ENCODE measurements at regions not wholly inside any gene's neighbourhood (a gene's known extent, or its start where the extent isn't known, plus 50 kb on each side); places are given as distances from the start of the nearest gene placed in this dataset.

GRCh38 chr4:123557857-123558536 lies 161.4 kb downstream of the SPRY1 start:
- no peak for TF ChIP-seq ZFX (IDR thresholded peaks at IDR 0.05)
- TF ChIP-seq, protein P1, sequence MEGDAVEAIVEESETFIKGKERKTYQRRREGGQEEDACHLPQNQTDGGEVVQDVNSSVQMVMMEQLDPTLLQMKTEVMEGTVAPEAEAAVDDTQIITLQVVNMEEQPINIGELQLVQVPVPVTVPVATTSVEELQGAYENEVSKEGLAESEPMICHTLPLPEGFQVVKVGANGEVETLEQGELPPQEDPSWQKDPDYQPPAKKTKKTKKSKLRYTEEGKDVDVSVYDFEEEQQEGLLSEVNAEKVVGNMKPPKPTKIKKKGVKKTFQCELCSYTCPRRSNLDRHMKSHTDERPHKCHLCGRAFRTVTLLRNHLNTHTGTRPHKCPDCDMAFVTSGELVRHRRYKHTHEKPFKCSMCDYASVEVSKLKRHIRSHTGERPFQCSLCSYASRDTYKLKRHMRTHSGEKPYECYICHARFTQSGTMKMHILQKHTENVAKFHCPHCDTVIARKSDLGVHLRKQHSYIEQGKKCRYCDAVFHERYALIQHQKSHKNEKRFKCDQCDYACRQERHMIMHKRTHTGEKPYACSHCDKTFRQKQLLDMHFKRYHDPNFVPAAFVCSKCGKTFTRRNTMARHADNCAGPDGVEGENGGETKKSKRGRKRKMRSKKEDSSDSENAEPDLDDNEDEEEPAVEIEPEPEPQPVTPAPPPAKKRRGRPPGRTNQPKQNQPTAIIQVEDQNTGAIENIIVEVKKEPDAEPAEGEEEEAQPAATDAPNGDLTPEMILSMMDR (conservative IDR thresholded peaks at IDR 0.05): no peak
